ENCODE measurements at regions not wholly inside any gene's neighbourhood (a gene's known extent, or its start where the extent isn't known, plus 50 kb on each side); places are given as distances from the start of the nearest gene placed in this dataset.

DNA sequence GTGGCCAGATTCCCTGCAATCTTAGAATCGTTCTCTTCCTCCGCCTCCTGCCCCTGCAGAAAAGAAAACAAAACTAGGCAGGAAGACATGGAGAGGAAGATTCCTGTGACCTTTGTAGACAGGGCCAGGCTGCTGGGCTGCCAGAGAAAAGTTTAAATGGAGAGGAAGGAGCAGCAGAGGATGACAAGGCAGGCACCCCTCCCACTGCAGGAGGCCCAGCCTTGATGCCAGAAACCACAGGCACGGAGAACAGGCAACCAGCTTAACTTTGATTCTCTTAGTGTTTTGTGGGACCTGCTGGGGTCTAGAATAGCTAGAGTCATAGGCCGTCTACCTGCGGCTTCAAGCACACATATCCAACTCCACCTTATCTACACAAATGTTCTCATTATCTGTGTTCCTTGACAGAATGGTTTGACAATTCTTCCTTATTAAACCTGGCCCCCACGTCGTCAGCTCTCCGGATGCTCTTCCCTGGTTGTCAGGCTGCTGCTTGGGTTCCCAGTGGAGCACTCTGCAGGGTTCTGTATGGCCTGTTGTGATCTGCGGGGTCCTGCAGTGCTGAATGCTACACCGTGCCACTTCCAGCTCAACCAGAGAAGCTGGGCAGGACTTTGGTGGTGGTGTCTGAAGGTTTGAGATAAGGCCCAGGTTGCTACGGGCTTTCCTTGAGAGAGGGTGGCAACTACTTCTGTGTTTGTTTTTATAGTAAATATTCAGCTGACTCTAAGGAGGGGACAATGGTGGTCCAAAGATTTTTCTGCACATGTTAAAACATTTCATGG is 609.5 kb downstream of the AACS start:
- DNase-seq (ENCODE audit: low read depth) = no peak

DNA sequence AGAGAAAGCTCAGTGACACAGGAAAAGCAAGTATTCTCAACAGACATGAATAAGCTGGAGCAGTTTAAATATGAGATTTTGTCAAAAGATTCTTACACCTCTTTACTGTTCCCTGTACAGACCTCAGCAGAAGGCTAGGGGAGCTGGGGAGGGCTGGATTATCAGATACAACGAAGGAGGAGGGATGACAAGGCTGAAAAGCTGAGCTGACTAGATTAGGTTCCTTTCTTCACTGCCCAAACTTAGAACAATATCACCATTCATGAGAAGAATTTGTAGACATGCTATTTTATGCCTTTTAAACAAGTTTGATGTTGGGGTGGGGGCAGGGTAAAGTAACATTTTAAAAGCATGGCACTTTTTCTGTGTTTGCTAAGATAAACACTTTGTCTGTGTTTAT is 611.1 kb downstream of the AACS start:
- DNase-seq (ENCODE audit: low read depth) = no peak

DNA sequence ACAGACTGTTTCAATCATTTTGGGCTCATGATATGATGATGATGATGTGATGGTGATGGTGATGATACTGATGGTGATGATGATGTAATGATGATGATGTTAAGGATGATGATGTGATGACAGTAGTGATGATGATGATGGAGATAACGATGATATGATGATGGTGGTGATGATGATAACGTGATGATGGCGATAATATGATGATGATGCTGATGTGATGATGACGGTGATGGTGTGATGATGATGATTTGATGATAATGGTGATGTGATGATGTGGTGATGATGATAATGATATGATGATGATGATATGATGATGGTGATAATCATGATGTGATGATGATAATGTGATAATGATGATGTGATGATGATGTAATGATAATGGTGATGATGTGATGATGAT is 612.6 kb downstream of the AACS start:
- DNase-seq (ENCODE audit: low read depth) = no peak

DNA sequence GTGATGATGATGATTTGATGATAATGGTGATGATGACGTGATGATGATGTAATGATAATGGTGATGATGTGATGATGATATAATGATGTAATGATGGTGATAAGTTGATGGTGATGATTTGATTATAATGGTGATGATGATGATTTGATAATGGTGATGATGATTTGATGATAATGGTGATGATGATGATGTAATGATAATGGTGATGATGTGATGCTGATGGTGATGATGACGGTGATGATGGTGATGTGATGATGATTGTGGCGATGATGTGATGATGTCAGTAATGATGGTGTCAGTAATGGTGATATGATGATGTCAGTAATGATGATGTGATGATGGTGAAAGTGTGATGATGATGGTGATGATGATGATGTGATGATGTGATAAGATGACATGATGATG is 613.4 kb downstream of the AACS start:
- no peak for DNase-seq (ENCODE audit: low read depth)

DNA sequence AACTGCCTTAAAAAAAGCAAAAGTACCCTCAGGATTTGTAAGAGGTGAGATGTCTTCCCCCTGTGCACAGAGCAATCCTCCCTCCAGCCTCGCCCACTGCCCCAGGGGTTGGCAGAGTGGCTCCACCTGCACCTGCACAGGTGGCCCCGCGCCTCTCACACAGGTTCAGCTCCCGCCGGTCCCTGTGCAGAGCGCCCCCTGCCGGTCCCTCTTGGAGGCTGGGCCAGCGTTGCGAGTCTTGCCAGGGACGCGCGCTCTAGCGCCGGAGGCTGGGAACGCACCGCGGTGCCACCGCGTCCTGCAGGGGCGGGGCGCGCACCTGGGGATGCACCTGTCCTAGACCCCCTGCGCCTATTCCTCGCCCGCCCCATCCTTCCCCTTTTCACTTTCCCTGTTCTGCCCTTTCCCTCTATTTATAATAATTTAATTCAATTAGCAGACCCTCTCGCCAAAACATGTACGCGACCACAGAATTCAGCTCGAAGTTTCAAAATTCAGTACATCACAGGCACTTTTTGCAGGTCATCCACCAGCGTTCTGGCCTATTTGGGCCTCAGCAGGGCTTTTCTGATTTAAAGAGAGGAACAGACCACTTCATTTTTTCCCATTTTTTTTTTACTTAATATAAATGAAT is 618.6 kb downstream of the AACS start:
- no peak for DNase-seq (ENCODE audit: low read depth)

DNA sequence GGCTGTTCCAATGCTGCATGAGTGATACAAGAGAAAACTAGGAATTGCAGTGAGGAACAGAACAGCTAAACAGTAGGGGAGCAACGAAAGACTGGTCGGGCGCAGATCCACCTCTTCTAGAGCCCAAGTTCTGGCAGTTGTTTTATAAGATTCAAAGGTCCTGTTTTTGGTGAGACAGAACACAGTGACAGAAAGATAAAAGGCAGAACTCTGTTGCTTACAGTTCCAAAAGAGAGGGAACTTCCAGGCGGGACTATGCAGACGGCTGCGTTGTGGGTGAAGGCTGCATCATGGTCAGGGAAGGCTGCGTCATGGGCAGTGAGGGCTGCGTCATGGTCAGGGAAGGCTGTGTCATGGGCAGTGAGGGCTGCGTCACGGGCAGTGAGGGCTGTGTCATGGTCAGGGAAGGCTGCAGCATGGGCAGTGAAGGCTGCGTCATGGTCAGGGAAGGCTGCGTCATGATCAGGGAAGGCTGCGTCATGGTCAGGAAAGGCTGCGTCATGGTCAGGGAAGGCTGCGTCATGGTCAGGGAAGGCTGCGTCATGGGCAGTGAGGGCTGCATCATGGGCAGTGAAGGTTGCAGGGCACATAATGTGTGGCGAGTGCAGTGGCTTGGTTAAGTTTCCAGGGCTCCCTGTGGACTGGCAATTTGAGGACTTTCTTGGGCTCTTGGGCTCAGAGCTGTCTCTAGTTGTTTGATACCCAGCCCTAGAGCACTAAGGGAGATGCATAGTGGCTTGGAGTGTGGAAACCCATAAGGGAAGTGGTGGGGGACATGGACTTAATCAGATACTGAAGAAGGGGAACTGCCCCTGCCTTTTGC is 619.9 kb downstream of the AACS start:
- no peak for DNase-seq (ENCODE audit: low read depth)

DNA sequence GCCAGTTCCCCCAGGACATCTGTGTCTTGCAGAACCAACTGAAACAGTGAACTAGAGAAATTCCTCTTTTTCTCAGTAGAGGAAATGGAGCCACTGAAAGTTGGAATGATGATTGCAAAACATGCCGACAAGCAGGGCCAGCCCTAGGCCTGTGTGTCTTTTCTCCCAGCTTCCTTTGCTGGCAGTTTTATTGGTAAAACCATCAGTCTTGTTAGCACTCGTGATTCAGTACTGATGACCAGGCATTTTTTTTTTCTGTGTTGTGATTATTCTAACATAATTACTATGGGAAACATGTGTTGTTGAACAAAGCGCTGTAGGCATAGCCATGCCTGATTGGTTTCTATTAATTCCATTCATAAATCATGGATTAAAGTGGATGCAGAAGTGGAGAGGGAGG is 620.7 kb downstream of the AACS start:
- no peak for DNase-seq (ENCODE audit: low read depth)

DNA sequence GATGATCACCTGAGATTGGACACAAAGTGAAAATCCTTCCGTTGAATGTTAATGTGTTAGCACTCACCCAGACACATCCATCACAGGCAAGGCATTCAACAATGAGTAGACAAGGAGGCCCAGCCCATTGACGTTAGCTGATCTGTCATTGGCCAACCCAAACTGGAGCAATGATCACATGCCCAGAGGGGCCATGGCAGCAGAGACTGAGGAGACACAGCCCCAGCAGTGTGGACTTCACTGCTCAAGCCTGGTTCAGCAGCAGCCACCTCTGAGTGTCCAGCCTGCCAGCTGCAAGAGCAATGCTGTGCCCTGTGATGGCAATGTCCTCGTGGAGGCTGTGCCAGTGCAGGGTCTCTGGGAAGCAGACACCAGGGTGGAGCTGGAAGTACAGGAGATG is 622.2 kb downstream of the AACS start:
- DNase-seq (ENCODE audit: low read depth) = no peak

DNA sequence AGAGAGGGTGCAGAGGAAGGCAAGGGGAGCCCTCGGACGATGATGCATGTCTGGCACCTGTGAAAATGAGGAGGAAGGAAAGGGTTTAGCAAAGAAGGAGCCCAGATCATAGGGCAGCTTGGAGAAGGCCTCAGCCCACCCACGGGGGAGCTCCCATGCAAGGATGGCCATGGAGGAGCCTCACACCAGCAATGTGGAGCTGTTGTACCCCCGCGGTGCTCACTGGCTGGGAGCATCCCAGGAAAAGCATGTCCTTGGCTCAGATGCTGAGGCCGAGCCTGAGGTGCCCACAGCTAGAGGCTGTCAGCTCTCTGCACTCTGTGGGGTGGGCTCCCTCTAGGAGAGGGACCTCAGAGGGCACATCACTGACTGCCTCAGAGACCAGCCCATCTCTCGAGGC is 622.6 kb downstream of the AACS start:
- no peak for DNase-seq (ENCODE audit: low read depth)

DNA sequence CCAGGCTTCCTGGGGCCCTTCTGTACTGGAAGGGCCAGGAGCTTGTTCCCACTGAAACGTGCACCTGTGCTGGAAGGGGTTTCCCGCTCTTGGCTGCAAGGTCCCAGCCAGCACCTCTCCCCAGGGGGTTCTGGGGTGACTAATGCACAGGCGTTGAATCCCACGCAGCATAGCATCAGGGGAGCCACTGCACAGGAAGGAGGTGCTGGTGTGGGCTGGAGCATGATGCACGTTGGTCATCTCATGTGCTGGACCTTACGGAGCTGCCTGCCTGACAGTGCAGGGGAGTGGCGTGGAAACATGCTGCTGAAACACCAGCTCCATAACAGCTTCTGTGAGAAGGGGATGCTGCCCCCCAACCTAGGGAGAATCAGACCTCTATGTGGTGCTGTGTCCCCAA is 623.0 kb downstream of the AACS start:
- no peak for DNase-seq (ENCODE audit: low read depth)

DNA sequence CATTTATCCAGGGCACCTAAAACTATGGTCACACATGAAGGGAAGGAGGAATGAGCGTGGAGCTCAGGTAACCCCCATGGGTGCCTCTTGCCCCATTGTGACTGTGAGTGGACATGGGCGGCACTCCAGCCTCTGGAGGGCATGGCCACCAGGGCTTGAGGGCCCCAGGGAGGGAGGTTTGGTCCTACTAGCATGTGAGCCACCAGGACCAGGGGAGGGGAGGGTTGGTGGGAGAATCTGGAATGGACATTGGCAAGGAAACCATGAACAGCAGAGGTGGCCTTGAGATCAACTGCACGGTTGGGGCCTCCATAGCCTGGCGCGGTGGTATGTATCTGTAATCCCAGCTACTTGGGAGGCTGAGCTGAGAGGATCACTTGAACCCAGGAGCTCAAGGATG is 623.6 kb downstream of the AACS start:
- no peak for DNase-seq (ENCODE audit: low read depth)

DNA sequence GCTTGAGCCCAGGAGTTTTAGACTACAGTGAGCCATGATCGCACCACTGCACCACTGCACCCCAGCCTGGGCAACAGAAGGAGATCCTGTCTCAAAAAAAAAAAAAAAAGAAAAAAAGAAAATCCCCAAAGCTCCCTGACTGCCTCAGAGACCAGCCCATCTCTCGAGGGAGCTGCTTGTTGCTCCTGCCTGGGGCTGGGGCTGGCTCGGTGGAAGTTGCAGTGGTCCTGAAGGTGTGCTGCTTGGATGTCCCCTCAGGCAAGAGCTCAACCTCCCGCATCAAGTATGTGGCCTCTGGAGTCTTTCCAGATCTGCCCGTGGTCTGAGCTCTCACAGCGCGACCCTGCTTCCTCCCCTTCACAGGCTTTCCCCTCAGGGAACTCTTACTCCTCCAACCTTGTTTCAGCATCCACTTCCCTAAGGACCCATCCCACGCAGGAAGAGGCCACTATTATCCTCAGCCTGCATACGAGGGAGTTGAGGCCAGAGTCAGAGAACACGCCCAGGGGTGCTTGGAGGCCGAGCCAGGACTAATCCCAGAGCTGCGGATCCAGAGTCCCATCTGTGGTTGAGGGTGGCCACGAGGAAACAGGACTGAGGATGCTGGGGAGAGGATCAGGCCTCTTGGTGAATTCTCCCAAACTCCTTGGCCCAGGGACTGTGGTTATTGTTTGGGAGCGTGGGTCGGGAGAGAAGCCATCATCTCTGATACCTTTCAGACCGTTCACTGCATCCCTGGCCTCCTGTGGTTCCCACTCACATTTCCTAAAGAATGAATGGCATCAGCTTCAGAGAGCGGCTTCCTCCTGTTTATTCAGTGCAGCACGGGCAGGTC is 624.6 kb downstream of the AACS start:
- DNase-seq (ENCODE audit: low read depth) = no peak

DNA sequence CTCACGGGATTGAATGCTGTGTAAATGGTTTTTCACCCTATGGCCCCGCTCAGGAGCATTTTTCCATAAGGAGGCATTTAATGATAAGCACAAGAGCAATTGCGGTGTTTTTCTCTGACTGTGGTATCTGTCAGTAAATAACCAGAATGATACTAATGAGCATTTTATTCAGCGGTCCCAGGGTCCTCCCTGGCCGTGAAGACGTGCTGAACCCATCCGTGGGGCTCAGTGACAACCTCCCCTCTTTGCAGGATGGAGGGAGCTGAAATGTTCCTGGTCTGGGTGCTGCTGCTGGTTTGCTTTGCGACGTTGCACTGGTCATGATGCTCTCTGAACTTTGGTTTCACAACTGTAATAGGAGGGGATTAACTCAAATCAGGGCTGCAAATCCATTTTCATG is 625.6 kb downstream of the AACS start:
- no peak for DNase-seq (ENCODE audit: low read depth)

DNA sequence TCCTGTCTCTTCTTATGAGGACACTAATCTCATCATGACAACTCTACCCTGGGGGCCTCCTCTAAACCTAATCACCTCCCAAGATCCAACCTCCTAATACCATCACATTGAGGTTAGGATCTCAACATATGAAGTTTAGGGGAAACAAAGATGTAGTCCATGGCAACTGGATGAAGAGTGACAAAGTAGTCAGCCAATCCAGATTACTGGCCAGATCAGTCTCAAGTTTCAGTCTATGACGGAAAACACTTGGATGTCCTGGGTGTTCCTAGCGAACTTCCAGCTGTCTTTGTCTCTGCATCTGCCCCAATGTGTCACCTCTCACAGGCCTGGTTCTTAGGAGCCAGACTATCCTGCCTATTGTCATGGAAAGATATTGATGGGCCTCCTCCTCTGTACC is 630.8 kb downstream of the AACS start:
- DNase-seq (ENCODE audit: low read depth) = no peak

DNA sequence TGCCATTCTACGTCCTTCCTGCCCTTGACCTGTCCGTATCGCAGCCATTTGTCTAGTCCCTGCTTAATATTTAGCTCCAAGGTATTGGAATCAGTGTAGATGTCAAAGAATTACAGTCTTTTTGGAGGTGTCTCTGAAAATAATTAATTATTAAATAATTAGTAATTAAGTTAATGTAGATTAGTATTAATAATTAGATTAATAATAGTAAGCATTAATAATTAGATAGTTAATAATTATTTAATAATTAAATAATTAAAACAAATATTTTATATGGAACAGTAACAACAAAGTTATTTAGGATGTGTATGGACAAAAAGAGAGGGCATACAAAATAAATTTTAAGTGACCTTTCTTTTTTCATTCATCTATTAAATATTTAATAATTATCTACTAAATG is 639.6 kb downstream of the AACS start:
- DNase-seq (ENCODE audit: low read depth) = no peak

DNA sequence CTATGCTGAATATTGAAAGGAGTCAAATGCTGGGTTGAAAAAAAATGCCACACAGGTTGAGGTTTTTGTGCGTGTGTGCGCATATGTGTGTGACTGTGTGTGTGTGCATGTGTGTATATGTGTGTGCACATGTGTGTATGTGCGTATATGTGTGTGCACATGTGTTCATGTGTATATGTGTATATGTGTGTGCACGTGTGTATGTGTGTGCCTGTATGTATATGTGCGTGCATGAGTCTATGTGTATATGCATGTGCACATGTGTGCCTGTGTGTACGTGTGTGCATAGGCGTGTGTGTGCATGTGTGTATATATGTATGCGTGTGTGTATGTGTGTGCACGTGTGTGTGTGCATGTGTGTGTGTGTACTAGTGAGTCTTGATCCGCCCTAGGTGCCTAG is 655.7 kb downstream of the AACS start:
- DNase-seq (ENCODE audit: low read depth) = no peak

DNA sequence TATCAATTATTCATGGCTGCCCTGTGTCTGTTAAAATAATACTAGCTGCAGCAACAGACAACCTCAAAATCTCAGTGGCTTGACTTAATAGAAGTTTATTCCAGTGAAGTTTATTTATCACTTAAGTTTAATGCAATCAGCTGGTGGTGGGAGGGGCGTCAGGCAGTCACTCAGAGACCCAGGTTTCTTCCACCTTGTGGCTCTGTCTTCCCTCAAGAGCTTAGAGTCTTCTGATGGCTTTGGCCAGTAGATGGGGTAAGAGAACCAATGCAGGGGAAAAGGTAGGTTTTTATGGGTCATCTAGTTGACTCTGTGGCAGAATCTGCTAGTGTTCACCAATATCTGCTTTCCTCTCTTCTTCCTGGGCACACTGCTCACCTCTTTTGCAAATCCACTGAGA is 668.9 kb downstream of the AACS start:
- DNase-seq (ENCODE audit: low read depth) = no peak

DNA sequence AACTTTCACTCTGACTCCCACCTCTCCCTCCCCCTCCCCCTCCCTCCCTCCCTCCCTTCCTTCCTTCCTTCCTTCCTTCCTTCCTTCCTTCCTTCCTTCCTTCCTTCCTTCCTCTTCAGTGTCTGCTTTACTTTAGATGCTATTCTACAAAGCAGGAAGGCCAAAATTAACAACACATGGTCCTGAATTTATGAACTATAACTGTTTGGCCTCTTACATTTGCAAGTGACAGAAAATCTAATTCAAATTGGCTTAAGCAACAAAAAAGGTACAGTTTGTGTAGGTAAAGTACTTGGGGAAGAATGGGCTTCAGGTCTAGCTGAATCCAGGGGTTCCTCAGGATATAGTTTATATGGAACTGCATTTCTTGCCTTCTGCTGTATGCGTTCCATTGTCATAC is 673.0 kb downstream of the AACS start:
- no peak for DNase-seq (ENCODE audit: low read depth)

DNA sequence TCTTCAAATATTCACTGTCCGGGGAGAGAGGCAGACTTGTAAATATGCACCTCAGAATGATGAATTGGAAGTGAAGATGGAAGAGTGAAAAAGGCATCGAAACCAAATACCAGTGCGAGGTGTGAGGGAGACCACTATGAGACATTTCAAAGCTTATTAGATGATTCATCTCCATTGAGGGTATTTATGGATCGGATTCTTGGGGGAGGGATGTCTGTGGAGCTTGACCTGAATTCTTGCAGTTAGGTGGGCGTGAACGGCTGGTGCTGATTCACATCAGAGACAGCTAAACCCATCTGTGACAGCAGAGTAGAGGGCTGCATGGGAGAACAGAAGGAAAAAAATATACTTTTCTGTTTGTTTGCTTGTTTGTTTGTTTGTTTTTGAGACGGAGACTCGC is 677.2 kb downstream of the AACS start:
- no peak for DNase-seq (ENCODE audit: low read depth)

DNA sequence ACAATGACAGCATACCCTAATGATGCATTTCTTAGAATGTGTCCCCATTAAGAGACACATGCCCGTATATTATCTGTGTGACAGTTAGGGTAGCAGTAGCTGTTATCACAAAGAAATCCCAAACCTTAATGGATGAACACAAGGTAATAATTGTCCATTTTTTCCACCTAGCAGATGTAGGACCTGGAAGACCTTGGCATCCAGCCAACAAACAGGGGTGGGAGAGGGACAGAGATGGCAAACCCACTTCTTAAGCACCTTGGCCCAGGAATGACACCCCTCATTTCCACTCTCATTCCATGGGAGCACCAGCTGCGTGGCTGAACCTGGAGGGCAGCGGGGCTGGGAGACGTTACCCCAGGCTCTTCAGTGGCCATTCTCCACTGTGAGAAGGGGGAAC is 679.0 kb downstream of the AACS start:
- no peak for DNase-seq (ENCODE audit: low read depth)

DNA sequence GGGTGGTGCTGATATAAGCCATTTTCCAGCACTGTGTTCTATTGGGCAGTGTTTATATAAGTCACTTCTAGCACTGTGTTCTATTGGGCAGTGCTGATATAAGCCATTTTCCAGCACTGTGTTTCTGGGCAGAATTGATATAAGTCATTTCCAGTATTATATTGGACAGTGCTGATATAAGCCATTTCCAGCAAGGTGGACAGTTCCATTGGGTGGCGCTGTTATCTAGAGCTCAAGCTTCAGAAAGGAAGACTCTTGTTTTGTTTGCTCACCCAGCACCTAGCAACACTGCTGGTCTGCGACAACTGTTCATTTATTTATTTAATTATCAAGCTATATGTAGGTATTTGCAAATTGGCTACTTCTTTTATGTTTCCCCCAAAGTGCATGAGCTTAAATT is 690.3 kb downstream of the AACS start:
- DNase-seq (ENCODE audit: low read depth) = no peak

DNA sequence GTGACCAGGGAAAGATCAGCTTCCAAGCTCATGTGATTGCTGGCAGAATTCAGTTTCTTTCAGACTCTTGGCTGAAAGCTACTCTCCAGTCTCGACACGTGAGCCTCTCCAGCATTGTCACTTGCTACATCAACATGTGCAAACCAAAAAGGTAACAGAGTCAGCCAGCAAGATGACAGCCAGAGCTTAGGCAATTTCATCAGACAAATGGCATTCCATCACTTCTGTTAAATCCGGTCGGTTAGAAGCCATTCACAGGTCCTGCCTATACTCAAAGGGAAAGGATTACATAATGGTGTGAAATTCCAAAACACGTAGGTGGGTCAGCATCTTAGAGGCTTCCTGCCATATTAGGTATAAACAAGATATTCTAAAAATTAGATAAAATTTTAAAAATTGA is 700.9 kb downstream of the AACS start:
- DNase-seq (ENCODE audit: low read depth) = no peak
